IMR-90 (cell line): ENCODE measurements at regions not wholly inside any gene's neighbourhood (a gene's known extent, or its start where the extent isn't known, plus 50 kb on each side); places are given as distances from the start of the nearest gene placed in this dataset.

Source experiments
- BHLHE40 ChIP-seq: fragments of 150-350 bp; IDR thresholded peaks from 2 replicates; pipeline ENCODE4 v1.6.1; 2016; ENCODE audit warnings: mild to moderate bottlenecking, low read depth, low read length
- CEBPB ChIP-seq: IDR thresholded peaks from 2 replicates; pipeline ENCODE4 v1.6.1; 2012; ENCODE audit warnings: low read depth, low read length, improper control_type of control experiment
- CHD1 ChIP-seq: IDR thresholded peaks from 2 replicates; pipeline ENCODE4 v1.6.1; 2012; ENCODE audit warnings: low read depth, low read length, improper control_type of control experiment
- MAFK ChIP-seq: IDR thresholded peaks from 2 replicates; pipeline ENCODE4 v1.6.1; 2012; ENCODE audit warnings: low read depth, low read length, improper control_type of control experiment
- MAZ ChIP-seq: IDR thresholded peaks from 2 replicates; pipeline ENCODE4 v1.6.1; 2012; ENCODE audit warnings: low read depth, mild to moderate bottlenecking, low read length, improper control_type of control experiment, moderate library complexity, borderline replicate concordance
- NFE2L2 ChIP-seq: fragments of 150-350 bp; IDR thresholded peaks from 2 replicates; pipeline ENCODE4 v1.6.1; 2016; ENCODE audit warnings: low read depth, mild to moderate bottlenecking, low read length
- POLR2A ChIP-seq: IDR thresholded peaks from 2 replicates; pipeline ENCODE4 v1.6.1; 2012; ENCODE audit warnings: mild to moderate bottlenecking, low read depth, low read length
- RAD21 ChIP-seq: IDR thresholded peaks from 2 replicates; pipeline ENCODE4 v1.6.1; 2012; ENCODE audit warnings: low read length, improper control_type of control experiment
- RFX5 ChIP-seq: IDR thresholded peaks from 2 replicates; pipeline ENCODE4 v1.8.0; 2012; ENCODE audit warnings: low read depth, mild to moderate bottlenecking, low read length, moderate library complexity
- SMC3 ChIP-seq: fragments of 150-350 bp; IDR thresholded peaks from 2 replicates; pipeline ENCODE4 v1.6.1; 2016; ENCODE audit warnings: low read depth, mild to moderate bottlenecking, antibody characterized with exemption, low read length, moderate library complexity
- TF ChIP-seq, protein P1 (sequence below): conservative IDR thresholded peaks from 2 replicates; pipeline ENCODE4 v1.5.1; 2012; ENCODE audit warnings: mild to moderate bottlenecking, low read depth, low read length, improper control_type of control experiment
- TF ChIP-seq, protein P2 (sequence below): fragments of 150-350 bp; IDR thresholded peaks from 2 replicates; pipeline ENCODE4 v1.6.1; 2016; ENCODE audit warnings: low read depth, mild to moderate bottlenecking, low read length, moderate library complexity, borderline replicate concordance
- TF ChIP-seq, protein P3 (sequence below): fragments of 150-350 bp; IDR thresholded peaks from 2 replicates; pipeline ENCODE4 v1.6.1; 2017; ENCODE audit warnings: mild to moderate bottlenecking, antibody characterized with exemption, low read length, low read depth

DNA sequence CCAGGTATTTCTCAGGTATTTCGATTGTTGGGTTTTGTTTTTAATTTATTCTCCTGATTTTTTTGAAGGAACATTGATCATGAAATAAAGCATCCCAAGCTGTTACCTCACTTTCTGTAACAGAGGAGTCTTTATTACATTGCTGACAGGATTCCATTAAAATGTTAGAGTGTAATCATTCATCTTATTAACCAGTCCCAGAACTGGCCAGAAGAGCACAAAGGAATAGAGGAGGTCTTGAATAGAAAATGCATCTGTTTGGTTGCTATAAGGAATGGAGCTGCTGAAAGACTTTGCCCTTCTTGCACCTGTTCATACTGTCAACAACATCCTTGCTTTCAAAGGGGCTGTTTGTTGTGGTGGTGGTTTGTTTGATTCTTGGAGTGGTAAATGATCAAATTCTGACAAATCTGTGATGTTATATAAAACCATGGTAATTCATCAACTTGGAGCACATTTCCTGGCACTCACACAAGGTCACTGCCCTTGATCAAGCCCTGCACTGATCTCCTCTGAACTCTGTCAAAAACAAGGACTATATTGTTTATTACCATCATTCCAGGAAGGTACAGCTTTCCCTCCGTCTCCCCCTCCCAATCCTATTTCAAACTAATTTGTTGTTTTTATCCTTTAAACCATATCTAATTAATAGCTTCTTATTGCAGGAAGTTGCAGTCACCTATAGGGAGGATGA, 215.8 kb downstream of the PCDH19 start:
- TF ChIP-seq POLR2A (no peak), MAFK (no peak), RFX5 (no peak), NFE2L2 (no peak), SMC3 (no peak), BHLHE40 (no peak), CHD1 (no peak), RAD21 (no peak), CEBPB (no peak), MAZ (no peak)
- TF ChIP-seq, protein P1, sequence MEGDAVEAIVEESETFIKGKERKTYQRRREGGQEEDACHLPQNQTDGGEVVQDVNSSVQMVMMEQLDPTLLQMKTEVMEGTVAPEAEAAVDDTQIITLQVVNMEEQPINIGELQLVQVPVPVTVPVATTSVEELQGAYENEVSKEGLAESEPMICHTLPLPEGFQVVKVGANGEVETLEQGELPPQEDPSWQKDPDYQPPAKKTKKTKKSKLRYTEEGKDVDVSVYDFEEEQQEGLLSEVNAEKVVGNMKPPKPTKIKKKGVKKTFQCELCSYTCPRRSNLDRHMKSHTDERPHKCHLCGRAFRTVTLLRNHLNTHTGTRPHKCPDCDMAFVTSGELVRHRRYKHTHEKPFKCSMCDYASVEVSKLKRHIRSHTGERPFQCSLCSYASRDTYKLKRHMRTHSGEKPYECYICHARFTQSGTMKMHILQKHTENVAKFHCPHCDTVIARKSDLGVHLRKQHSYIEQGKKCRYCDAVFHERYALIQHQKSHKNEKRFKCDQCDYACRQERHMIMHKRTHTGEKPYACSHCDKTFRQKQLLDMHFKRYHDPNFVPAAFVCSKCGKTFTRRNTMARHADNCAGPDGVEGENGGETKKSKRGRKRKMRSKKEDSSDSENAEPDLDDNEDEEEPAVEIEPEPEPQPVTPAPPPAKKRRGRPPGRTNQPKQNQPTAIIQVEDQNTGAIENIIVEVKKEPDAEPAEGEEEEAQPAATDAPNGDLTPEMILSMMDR = no peak
- TF ChIP-seq, protein P2, sequence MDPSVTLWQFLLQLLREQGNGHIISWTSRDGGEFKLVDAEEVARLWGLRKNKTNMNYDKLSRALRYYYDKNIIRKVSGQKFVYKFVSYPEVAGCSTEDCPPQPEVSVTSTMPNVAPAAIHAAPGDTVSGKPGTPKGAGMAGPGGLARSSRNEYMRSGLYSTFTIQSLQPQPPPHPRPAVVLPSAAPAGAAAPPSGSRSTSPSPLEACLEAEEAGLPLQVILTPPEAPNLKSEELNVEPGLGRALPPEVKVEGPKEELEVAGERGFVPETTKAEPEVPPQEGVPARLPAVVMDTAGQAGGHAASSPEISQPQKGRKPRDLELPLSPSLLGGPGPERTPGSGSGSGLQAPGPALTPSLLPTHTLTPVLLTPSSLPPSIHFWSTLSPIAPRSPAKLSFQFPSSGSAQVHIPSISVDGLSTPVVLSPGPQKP = no peak
- TF ChIP-seq, protein P3, sequence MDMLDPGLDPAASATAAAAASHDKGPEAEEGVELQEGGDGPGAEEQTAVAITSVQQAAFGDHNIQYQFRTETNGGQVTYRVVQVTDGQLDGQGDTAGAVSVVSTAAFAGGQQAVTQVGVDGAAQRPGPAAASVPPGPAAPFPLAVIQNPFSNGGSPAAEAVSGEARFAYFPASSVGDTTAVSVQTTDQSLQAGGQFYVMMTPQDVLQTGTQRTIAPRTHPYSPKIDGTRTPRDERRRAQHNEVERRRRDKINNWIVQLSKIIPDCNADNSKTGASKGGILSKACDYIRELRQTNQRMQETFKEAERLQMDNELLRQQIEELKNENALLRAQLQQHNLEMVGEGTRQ = no peak
